ENCODE measurements at regions not wholly inside any gene's neighbourhood (a gene's known extent, or its start where the extent isn't known, plus 50 kb on each side); places are given as distances from the start of the nearest gene placed in this dataset.

DNA sequence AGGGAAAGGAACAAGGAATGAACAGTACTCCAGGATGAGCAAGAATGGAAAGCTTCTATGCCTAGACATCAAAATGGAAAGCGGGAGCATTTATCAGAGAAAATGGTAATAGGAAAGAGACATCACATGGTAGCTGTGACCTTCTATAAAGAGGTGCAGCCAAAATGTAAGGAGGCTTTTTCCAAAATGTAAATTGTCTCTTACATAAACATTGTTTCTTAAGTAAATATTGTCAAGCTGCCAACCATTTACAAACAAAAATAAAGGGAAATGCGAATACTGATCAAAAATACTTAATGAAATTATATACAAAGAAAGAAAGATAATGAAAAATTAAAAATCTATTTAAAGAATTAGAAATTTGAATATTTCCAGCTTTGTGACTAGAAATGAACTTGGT lies 55.0 kb upstream of the RASGEF1B start:
- TF ChIP-seq RNF2 (IDR thresholded peaks at IDR 0.05; ENCODE audit: borderline replicate concordance, low read depth, low read length, missing control alignments, poor library complexity, severe bottlenecking) (no peak), ZNF274 (IDR thresholded peaks at IDR 0.05; ENCODE audit: borderline replicate concordance, extremely low read depth, low read length) (no peak), TCF12 (IDR thresholded peaks at IDR 0.05; ENCODE audit: low read depth, low read length) (no peak), HDAC6 (IDR thresholded peaks at IDR 0.05; ENCODE audit: low read depth, low read length) (no peak), SUZ12 (IDR thresholded peaks at IDR 0.05; ENCODE audit: low read length) (no peak), ASH2L (IDR thresholded peaks at IDR 0.05; ENCODE audit: low read length) (no peak), YY1 (IDR thresholded peaks at IDR 0.05; ENCODE audit: low read depth, low read length) (no peak), FOSL1 (IDR thresholded peaks at IDR 0.05; ENCODE audit: insufficient read depth, low read depth, low read length) (no peak)
- TF ChIP-seq, protein P1, sequence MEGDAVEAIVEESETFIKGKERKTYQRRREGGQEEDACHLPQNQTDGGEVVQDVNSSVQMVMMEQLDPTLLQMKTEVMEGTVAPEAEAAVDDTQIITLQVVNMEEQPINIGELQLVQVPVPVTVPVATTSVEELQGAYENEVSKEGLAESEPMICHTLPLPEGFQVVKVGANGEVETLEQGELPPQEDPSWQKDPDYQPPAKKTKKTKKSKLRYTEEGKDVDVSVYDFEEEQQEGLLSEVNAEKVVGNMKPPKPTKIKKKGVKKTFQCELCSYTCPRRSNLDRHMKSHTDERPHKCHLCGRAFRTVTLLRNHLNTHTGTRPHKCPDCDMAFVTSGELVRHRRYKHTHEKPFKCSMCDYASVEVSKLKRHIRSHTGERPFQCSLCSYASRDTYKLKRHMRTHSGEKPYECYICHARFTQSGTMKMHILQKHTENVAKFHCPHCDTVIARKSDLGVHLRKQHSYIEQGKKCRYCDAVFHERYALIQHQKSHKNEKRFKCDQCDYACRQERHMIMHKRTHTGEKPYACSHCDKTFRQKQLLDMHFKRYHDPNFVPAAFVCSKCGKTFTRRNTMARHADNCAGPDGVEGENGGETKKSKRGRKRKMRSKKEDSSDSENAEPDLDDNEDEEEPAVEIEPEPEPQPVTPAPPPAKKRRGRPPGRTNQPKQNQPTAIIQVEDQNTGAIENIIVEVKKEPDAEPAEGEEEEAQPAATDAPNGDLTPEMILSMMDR (IDR thresholded peaks at IDR 0.05; ENCODE audit: control extremely low read depth in 1 of 3, insufficient read depth in 1 of 3, low read depth in 1 of 3, low read length in 3 of 3): no peak

Data from H1 (cell line).